ENCODE measurements at regions not wholly inside any gene's neighbourhood (a gene's known extent, or its start where the extent isn't known, plus 50 kb on each side); places are given as distances from the start of the nearest gene placed in this dataset.

DNA sequence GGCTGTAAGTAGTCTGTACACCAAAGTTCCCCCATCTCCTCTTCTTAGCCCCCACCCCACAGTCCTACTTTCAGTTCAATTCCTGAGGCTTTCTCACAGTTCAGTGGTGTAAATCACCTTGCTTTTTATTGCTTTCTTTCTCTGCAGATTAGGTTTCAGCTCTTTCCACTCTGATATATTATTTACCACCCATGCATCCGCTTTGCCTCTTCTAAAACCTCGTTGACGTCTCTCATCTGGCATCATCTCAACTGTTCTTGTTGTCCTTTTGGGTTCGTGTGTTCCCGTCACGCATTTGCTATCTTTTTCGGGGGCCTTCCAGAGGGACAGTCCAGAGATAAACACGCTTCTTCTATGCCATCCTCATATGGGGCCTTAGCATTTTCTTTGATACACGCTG, 597.9 kb upstream of the DPP6 start:
- TF ChIP-seq, protein P1, sequence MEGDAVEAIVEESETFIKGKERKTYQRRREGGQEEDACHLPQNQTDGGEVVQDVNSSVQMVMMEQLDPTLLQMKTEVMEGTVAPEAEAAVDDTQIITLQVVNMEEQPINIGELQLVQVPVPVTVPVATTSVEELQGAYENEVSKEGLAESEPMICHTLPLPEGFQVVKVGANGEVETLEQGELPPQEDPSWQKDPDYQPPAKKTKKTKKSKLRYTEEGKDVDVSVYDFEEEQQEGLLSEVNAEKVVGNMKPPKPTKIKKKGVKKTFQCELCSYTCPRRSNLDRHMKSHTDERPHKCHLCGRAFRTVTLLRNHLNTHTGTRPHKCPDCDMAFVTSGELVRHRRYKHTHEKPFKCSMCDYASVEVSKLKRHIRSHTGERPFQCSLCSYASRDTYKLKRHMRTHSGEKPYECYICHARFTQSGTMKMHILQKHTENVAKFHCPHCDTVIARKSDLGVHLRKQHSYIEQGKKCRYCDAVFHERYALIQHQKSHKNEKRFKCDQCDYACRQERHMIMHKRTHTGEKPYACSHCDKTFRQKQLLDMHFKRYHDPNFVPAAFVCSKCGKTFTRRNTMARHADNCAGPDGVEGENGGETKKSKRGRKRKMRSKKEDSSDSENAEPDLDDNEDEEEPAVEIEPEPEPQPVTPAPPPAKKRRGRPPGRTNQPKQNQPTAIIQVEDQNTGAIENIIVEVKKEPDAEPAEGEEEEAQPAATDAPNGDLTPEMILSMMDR (conservative IDR thresholded peaks at IDR 0.05; ENCODE audit: low read depth, low read length), result no peak
- TF ChIP-seq EZH2 (IDR thresholded peaks at IDR 0.05; ENCODE audit: borderline replicate concordance, low read depth, low read length, poor library complexity, severe bottlenecking), result no peak

All from A673 (cell line).